Mucosa of descending colon (tissue), 3 donors: ENCODE measurements at regions not wholly inside any gene's neighbourhood (a gene's known extent, or its start where the extent isn't known, plus 50 kb on each side); places are given as distances from the start of the nearest gene placed in this dataset.

Experiments
- ATAC-seq: fragments of 200-7000 bp; cut with Tn5 transposase; one replicate; pipeline ENCODE4 v1.9.1; 2020; ENCODE audit warnings: mild to moderate bottlenecking, moderate library complexity
- DNase-seq, 3 donors: peaks; one replicate each; pipeline ENCODE4 v3.0.0-alpha.2; 2020
- H3K36me3 ChIP-seq: fragments of 200-600 bp; one replicate; pipeline ENCODE4 v1.8.0; 2021; ENCODE audit warnings: low read depth, mild to moderate bottlenecking
- H3K4me1 ChIP-seq: fragments of 200-600 bp; one replicate; pipeline ENCODE4 v1.8.0; 2021; ENCODE audit warnings: low read depth, mild to moderate bottlenecking
- H3K4me3 ChIP-seq: fragments of 200-600 bp; one replicate; pipeline ENCODE4 v1.8.0; 2021; ENCODE audit warnings: mild to moderate bottlenecking
- H3K9me3 ChIP-seq: fragments of 200-600 bp; one replicate; pipeline ENCODE4 v1.8.0; 2021; ENCODE audit warnings: mild to moderate bottlenecking
- intact Hi-C, 2 donors: fragments of 100-400 bp; cut with DNase I in 1 of 2; cut with micrococcal nuclease in 1 of 2; formaldehyde crosslinking; loops; one replicate each; pipeline versions ENCODE4 v1.11.0 to v1.11.1; 2022; cut with DNase I, micrococcal nuclease
- TF ChIP-seq, protein P1 (sequence below): fragments of 200-600 bp; IDR thresholded peaks from one replicate; pipeline ENCODE4 v1.8.0; 2022; ENCODE audit warnings: antibody characterized with exemption, mild to moderate bottlenecking
- donor health status: DM: no; HTN: no; CAD: no; lungs with moderate emphysema.
- donor health status: DM: no; HTN: no; CAD: no.
- donor health status: DM: no; HTN: yes; CAD: no.

DNA sequence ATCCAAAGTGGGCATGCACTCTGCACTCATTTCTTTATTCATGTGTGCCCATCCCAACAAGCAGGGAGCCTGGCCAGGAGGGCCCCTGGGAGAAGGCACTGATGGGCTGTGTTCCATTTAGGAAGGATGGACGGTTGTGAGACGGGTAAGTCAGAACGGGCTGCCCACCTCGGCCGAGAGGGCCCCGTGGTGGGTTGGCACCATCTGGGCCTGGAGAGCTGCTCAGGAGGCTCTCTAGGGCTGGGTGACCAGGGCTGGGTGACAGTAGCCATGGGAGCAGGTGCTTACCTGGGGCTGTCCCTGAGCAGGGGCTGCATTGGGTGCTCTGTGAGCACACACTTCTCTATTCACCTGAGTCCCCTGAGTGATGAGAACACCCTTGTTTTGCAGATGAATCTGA lies 129.3 kb upstream of the B3GAT1 start:
- Histone ChIP-seq H3K4me1 (no peaks in the 10 kb centered on the region), H3K36me3 (no peaks in the 10 kb centered on the region), H3K9me3 (no peaks in the 10 kb centered on the region), H3K4me3 (no peak overlapping the region)
- no peak for ATAC-seq
- TF ChIP-seq, protein P1, sequence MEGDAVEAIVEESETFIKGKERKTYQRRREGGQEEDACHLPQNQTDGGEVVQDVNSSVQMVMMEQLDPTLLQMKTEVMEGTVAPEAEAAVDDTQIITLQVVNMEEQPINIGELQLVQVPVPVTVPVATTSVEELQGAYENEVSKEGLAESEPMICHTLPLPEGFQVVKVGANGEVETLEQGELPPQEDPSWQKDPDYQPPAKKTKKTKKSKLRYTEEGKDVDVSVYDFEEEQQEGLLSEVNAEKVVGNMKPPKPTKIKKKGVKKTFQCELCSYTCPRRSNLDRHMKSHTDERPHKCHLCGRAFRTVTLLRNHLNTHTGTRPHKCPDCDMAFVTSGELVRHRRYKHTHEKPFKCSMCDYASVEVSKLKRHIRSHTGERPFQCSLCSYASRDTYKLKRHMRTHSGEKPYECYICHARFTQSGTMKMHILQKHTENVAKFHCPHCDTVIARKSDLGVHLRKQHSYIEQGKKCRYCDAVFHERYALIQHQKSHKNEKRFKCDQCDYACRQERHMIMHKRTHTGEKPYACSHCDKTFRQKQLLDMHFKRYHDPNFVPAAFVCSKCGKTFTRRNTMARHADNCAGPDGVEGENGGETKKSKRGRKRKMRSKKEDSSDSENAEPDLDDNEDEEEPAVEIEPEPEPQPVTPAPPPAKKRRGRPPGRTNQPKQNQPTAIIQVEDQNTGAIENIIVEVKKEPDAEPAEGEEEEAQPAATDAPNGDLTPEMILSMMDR, result no peak
- intact Hi-C loops, result no loop called here
- no peak for DNase-seq

DNA sequence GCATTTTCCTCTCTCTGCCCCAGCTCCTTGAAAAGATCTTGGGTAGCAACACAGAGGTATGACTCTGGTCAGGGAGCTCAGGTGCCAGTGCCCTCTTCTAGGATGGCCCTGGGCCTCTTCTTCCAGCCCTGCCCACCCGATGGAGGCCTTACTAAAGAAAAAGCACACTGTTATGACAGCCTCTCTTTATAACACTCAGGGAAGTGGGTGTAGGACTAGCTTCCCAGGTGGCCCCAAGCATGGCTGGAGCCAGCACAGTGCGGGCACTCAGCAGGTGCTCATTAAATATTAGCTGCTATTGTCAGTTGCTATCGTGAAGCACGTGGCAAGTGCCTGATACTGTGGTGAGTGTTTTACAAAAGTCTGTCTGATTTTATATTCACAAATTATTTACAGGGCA lies 127.2 kb upstream of the B3GAT1 start:
- no peak overlapping the region for H3K4me3 ChIP-seq
- H3K9me3 ChIP-seq, result no peaks in the 10 kb centered on the region
- TF ChIP-seq, protein P1, result no peak
- intact Hi-C loops, result no loop called here
- DNase-seq (no peak), ATAC-seq (no peak)
- H3K4me1 ChIP-seq, result no peaks in the 10 kb centered on the region
- H3K36me3 ChIP-seq, result no peaks in the 10 kb centered on the region

DNA sequence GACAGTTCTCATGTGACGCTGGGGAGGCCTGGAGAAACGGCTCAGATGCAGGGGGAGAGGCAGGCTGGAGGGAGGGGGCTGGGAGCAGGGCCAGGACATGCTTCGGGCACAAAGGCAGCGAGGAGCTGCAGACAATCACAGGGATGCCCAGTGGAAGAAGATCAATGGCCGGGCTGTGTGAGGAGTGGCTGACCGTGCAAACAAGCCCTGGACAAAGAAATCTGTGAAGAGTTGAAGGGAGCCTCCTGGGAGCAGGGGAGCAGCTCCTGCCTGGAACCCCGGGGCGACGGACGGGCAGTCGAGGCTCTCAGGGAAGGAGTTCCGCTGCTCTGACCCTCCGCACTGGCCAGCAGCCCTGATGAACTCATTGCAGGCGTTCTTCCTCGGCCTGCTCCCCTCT lies 126.7 kb upstream of the B3GAT1 start:
- Histone ChIP-seq H3K4me1 (no peaks in the 10 kb centered on the region), H3K9me3 (no peaks in the 10 kb centered on the region), H3K36me3 (no peaks in the 10 kb centered on the region), H3K4me3 (no peak overlapping the region)
- intact Hi-C loops, result no loop called here
- DNase-seq, result no peak
- ATAC-seq, result no peak
- TF ChIP-seq, protein P1, result no peak

DNA sequence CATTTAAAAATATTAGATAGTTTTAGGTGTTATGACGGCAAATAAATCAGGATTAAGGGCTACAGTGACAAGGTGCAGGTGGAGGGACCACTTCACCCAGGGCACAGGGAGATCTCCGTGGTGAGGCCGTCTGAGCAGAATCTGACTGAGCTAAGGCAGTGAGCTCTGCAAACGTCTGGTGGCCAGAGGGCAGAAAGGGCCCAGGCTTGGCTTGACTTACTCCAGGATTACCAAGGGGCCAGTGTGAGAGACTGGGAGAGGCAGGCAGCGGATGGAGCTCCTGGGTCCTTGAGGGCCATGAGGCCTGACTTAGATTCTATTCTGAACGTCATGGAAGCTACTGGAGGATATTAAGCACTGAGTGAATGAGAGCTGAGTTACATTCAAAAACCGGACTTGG lies 125.9 kb upstream of the B3GAT1 start:
- DNase-seq (no peak), ATAC-seq (no peak)
- TF ChIP-seq, protein P1, result no peak
- intact Hi-C loops, result no loop called here
- Histone ChIP-seq H3K4me3 (no peak overlapping the region), H3K9me3 (no peaks in the 10 kb centered on the region), H3K4me1 (no peaks in the 10 kb centered on the region), H3K36me3 (no peaks in the 10 kb centered on the region)

DNA sequence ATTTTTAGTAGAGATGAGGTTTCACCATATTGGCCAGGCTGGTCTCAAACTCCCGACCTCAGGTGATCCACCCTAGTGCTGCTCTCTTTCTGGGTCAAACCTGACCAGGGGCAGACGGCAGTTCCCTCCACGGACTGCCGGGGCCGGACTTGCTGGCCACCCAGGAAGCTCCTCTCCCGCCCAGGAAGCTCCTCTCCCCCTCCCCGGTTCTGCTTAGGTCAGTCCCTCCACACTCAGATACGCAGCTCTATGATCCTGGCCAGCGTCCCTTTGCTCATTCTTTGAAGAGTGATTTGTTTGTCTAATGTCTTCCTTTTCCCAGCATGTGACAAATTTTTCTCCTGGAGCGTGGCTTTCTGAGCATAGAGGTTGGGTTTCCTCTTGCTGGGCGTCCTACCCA lies 125.3 kb upstream of the B3GAT1 start:
- TF ChIP-seq, protein P1, result no peak
- ATAC-seq, result no peak
- no peaks in the 10 kb centered on the region for H3K4me1 ChIP-seq
- no peaks in the 10 kb centered on the region for H3K36me3 ChIP-seq
- intact Hi-C loops, result no loop called here
- no peak for DNase-seq
- no peak overlapping the region for H3K4me3 ChIP-seq
- H3K9me3 ChIP-seq, result no peaks in the 10 kb centered on the region

DNA sequence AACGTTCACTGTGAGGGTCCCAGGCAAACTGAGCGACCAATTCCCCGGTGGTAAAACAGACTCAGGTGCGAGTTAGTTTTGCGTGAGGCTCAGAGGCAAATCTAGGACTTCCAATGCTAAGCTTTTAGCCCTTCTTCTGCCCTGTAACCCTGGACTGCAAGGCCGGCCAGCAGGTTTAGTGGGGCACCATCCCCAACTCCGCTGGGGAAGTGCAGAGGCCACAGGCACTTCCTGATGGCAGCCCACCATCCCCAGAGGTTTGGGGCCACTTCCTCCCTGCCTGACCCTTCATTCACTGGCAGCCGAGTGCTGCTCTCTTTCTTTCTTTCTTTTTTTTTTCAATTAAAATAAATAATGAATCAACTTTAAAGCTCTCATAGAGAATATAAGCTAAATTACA lies 124.6 kb upstream of the B3GAT1 start:
- Histone ChIP-seq H3K36me3 (no peaks in the 10 kb centered on the region), H3K4me3 (no peak overlapping the region), H3K9me3 (no peaks in the 10 kb centered on the region), H3K4me1 (no peaks in the 10 kb centered on the region)
- intact Hi-C loops, result no loop called here
- DNase-seq, result no peak
- no peak for ATAC-seq
- TF ChIP-seq, protein P1, result no peak
